Stimulated activated CD4-positive, alpha-beta T cell treated with anti-CD3 and anti-CD28 coated beads, Interleukin-12 subunit alpha, Interleukin-12 subunit beta, amount 100 ng/mL, for 24 hours (primary cell): ENCODE measurements at regions not wholly inside any gene's neighbourhood (a gene's known extent, or its start where the extent isn't known, plus 50 kb on each side); places are given as distances from the start of the nearest gene placed in this dataset.
"Not testable (repeated sequence)": the region's sequence is repeated elsewhere in the genome, so short reads cannot be mapped to it uniquely, and the experiment has no call there.

Source experiments
- DNase-seq, 2 experiments: peaks; one replicate each; pipeline ENCODE4 v3.0.0-alpha.2; 2020; ENCODE audit warnings: low read depth in 2 of 2

GRCh38 chr14:48266201-48266600, 590.8 kb upstream of the MDGA2 start:
- not testable (repeated sequence) for DNase-seq

- DNase-seq, result no peak
These were observed 586.0 kb upstream of the MDGA2 start for GRCh38 chr14:48261436-48261835.

GRCh38 chr14:48260394-48261295, 585.2 kb upstream of the MDGA2 start:
- not testable (repeated sequence) for DNase-seq

- DNase-seq, result not testable (repeated sequence)
These were observed 584.5 kb upstream of the MDGA2 start for GRCh38 chr14:48259876-48260275.

GRCh38 chr14:48259232-48259631, 583.8 kb upstream of the MDGA2 start:
- not testable (repeated sequence) for DNase-seq

- not testable (repeated sequence) for DNase-seq
These were observed 583.3 kb upstream of the MDGA2 start for GRCh38 chr14:48258703-48259102.

GRCh38 chr14:48253020-48253419, 577.6 kb upstream of the MDGA2 start:
- no peak for DNase-seq

GRCh38 chr14:48251290-48251689, 575.9 kb upstream of the MDGA2 start:
- DNase-seq, result no peak

- DNase-seq, result no peak
These were observed 575.2 kb upstream of the MDGA2 start for GRCh38 chr14:48250575-48250974.

- DNase-seq, result no peak
These were observed 572.6 kb upstream of the MDGA2 start for GRCh38 chr14:48247977-48248376.

GRCh38 chr14:48243900-48244299, 568.5 kb upstream of the MDGA2 start:
- DNase-seq, result no peak

- no peak for DNase-seq
These were observed 553.7 kb upstream of the MDGA2 start for GRCh38 chr14:48229091-48229490.

GRCh38 chr14:48193893-48194292, 518.5 kb upstream of the MDGA2 start:
- no peak for DNase-seq

GRCh38 chr14:48149624-48150023, 474.2 kb upstream of the MDGA2 start:
- DNase-seq, result not testable (repeated sequence)

- DNase-seq, result no peak
These were observed 465.4 kb upstream of the MDGA2 start for GRCh38 chr14:48140804-48141203.

- DNase-seq, result no peak
These were observed 454.1 kb upstream of the MDGA2 start for GRCh38 chr14:48129472-48129871.

GRCh38 chr14:48127674-48128073, 452.3 kb upstream of the MDGA2 start:
- DNase-seq, result no peak

GRCh38 chr14:48125654-48126053, 450.2 kb upstream of the MDGA2 start:
- DNase-seq, result no peak

- no peak for DNase-seq
These were observed 438.3 kb upstream of the MDGA2 start for GRCh38 chr14:48113713-48114112.

GRCh38 chr14:48111151-48111550, 435.7 kb upstream of the MDGA2 start:
- DNase-seq, result no peak

- DNase-seq, result no peak
These were observed 432.2 kb upstream of the MDGA2 start for GRCh38 chr14:48107646-48108045.

- no peak for DNase-seq
These were observed 421.5 kb upstream of the MDGA2 start for GRCh38 chr14:48096897-48097296.

- DNase-seq, result no peak
These were observed 411.1 kb upstream of the MDGA2 start for GRCh38 chr14:48086516-48086915.

- DNase-seq, result no peak
These were observed 400.1 kb upstream of the MDGA2 start for GRCh38 chr14:48075487-48075886.
